HCT116 (cell line): ENCODE measurements at regions not wholly inside any gene's neighbourhood (a gene's known extent, or its start where the extent isn't known, plus 50 kb on each side); places are given as distances from the start of the nearest gene placed in this dataset.

Source experiments
- ATAC-seq: fragments of 200-7000 bp; cut with Tn5 transposase; 2 replicates; pipeline ENCODE4 v1.9.1; 2020; ENCODE audit warnings: mild to moderate bottlenecking, moderate library complexity
- BruUV-seq: library from RNA; stranded (reverse); fragments of 400-500 nt; replicated peaks from 2 replicates; lab custom pipeline; 2021; lab: Mats Ljungman, UMichigan
- CTCF ChIA-PET: fragments of 300-600 bp; sonication (Branson Sonifier 250); formaldehyde crosslinking; loops from one replicate; lab custom pipeline; 2021; ENCODE audit warnings: antibody characterized with exemption; lab: Charles Lee
- POLR2A ChIA-PET: fragments of 300-600, 350-600 bp; sonication (Branson Sonifier 250); formaldehyde crosslinking; loops from one replicate; lab custom pipeline; 2021; ENCODE audit warnings: antibody characterized with exemption; lab: Charles Lee
- RAD21 ChIA-PET, 2 experiments: fragments of 300-600 bp; sonication (Branson Sonifier 250); formaldehyde crosslinking; loops; one replicate each; lab custom pipeline; 2023; ENCODE audit warnings: low total read pairs in 2 of 2; ENCODE audit not compliant: uncharacterized antibody in 2 of 2, unreplicated experiment in 2 of 2, low non-redundant PET in 1 of 2; lab: Charles Lee
- DNase-seq: peaks from one replicate; pipeline ENCODE4 v3.0.0-alpha.2; 2010; ENCODE audit warnings: low read depth, low spot score
- H2AFZ ChIP-seq: fragments of 200-600 bp; shearing (Covaris generic), sonication (generic); 2 replicates; pipeline ENCODE4 v1.6.1; 2017; ENCODE audit warnings: low read depth, mixed run types, mixed read lengths, antibody characterized with exemption, low read length; ENCODE audit not compliant: poor library complexity, severe bottlenecking
- H3K27ac ChIP-seq: 2 replicates; pipeline ENCODE4 v1.5.1; 2012; ENCODE audit warnings: low read depth, low read length
- H3K27me3 ChIP-seq: fragments of 200-600 bp; sonication (generic); 2 replicates; pipeline ENCODE4 v1.6.1; 2016; ENCODE audit warnings: mixed run types, low read length, mixed read lengths; ENCODE audit not compliant: insufficient read depth
- H3K36me3 ChIP-seq, 2 experiments: fragments of 200-500 bp in 1 of 2; fragments of 200-600 bp in 1 of 2; sonication (Bioruptor generic) in 1 of 2; sonication (generic) in 1 of 2; 2 replicates each; pipeline versions ENCODE4 v1.5.1 to v1.6.1; 2014 to 2016; ENCODE audit warnings: low read length in 2 of 2, inconsistent platforms in 1 of 2, mixed read lengths in 1 of 2, mixed run types in 1 of 2; ENCODE audit not compliant: insufficient read depth in 2 of 2, control insufficient read depth in 1 of 2
- H3K4me1 ChIP-seq, 2 experiments: fragments of 200-600 bp in 1 of 2; sonication (generic) in 1 of 2; 2 replicates each; pipeline versions ENCODE4 v1.5.1 to v1.6.1; 2012 to 2017; ENCODE audit warnings: low read length in 2 of 2, inconsistent platforms in 1 of 2, mild to moderate bottlenecking in 1 of 2, mixed read lengths in 1 of 2, mixed run types in 1 of 2, moderate library complexity in 1 of 2; ENCODE audit not compliant: insufficient read depth in 2 of 2, control insufficient read depth in 1 of 2
- H3K4me2 ChIP-seq: fragments of 200-600 bp; sonication (generic); 2 replicates; pipeline ENCODE4 v1.6.1; 2017; ENCODE audit warnings: mixed run types, low read length, mixed read lengths
- H3K4me3 ChIP-seq, 2 experiments: fragments of 200-600 bp in 1 of 2; sonication (generic) in 1 of 2; replicated peaks in 1 of 2; 2 replicates each; pipeline ENCODE4 v1.5.1; 2011 to 2016; ENCODE audit warnings: low read length in 2 of 2, control low read depth in 1 of 2, low read depth in 1 of 2, mild to moderate bottlenecking in 1 of 2, mixed read lengths in 1 of 2, mixed run types in 1 of 2
- H3K79me2 ChIP-seq: fragments of 200-600 bp; sonication (generic); 2 replicates; pipeline ENCODE4 v1.6.1; 2017; ENCODE audit warnings: mild to moderate bottlenecking, mixed run types, low read length, moderate library complexity, mixed read lengths; ENCODE audit not compliant: insufficient read depth
- H3K9ac ChIP-seq: fragments of 200-600 bp; sonication (generic); 2 replicates; pipeline ENCODE4 v1.6.1; 2016; ENCODE audit warnings: low read length, mixed read lengths
- H3K9me2 ChIP-seq: fragments of 200-600 bp; sonication (generic), shearing (Covaris generic); 2 replicates; pipeline ENCODE4 v1.6.1; 2017; ENCODE audit warnings: mixed run types, mild to moderate bottlenecking, moderate library complexity; ENCODE audit not compliant: insufficient read depth
- H3K9me3 ChIP-seq, 2 experiments: fragments of 200-500 bp in 1 of 2; fragments of 200-600 bp in 1 of 2; sonication (Bioruptor generic) in 1 of 2; sonication (generic) in 1 of 2; 2 replicates each; pipeline ENCODE4 v1.6.1; 2014 to 2017; ENCODE audit warnings: low read length in 2 of 2, mixed read lengths in 2 of 2, inconsistent platforms in 1 of 2, low read depth in 1 of 2, mild to moderate bottlenecking in 1 of 2, mixed run types in 1 of 2, moderate library complexity in 1 of 2; ENCODE audit not compliant: control insufficient read depth in 1 of 2, insufficient read depth in 1 of 2
- H4K20me1 ChIP-seq: fragments of 200-600 bp; sonication (generic), shearing (Covaris generic); 2 replicates; pipeline ENCODE4 v1.6.1; 2017; ENCODE audit warnings: mixed run types, mild to moderate bottlenecking, moderate library complexity; ENCODE audit not compliant: insufficient read depth
- CEBPB ChIP-seq: IDR thresholded peaks from 2 replicates; pipeline ENCODE4 v1.6.1; 2012; ENCODE audit warnings: low read depth
- EGR1 ChIP-seq: IDR thresholded peaks from 2 replicates; pipeline ENCODE4 v1.6.1; 2012; ENCODE audit warnings: low read depth
- ELF1 ChIP-seq: IDR thresholded peaks from 2 replicates; pipeline ENCODE4 v1.6.1; 2012; ENCODE audit warnings: low read depth, borderline replicate concordance
- EZH2phosphoT487 ChIP-seq: fragments of 200-600 bp; IDR thresholded peaks from 2 replicates; pipeline ENCODE4 v1.6.1; 2018; ENCODE audit warnings: antibody characterized with exemption, borderline replicate concordance
- FOSL1 ChIP-seq: IDR thresholded peaks from 2 replicates; pipeline ENCODE4 v1.6.1; 2012; ENCODE audit warnings: low read depth
- JUND ChIP-seq: IDR thresholded peaks from 2 replicates; pipeline ENCODE4 v1.6.1; 2012
- POLR2A ChIP-seq: IDR thresholded peaks from 2 replicates; pipeline ENCODE4 v1.7.0; 2011; ENCODE audit warnings: borderline replicate concordance; ENCODE audit not compliant: insufficient read depth, insufficient read length; ENCODE audit errors: extremely low read depth
- POLR2AphosphoS5 ChIP-seq: IDR thresholded peaks from 2 replicates; pipeline ENCODE4 v1.6.1; 2011; ENCODE audit warnings: mild to moderate bottlenecking, low read depth, low read length, moderate library complexity
- RAD21 ChIP-seq: IDR thresholded peaks from 2 replicates; pipeline ENCODE4 v1.6.1; 2012; ENCODE audit warnings: low read depth, mild to moderate bottlenecking
- SIN3A ChIP-seq: IDR thresholded peaks from 2 replicates; pipeline ENCODE4 v1.6.1; 2012; ENCODE audit warnings: low read depth
- SP1 ChIP-seq: IDR thresholded peaks from 2 replicates; pipeline ENCODE4 v1.6.1; 2012; ENCODE audit warnings: low read depth
- SRF ChIP-seq: IDR thresholded peaks from 2 replicates; pipeline ENCODE4 v1.6.1; 2012; ENCODE audit warnings: low read depth
- TCF7L2 ChIP-seq: IDR thresholded peaks from 2 replicates; pipeline ENCODE4 v1.7.0; 2011; ENCODE audit warnings: borderline replicate concordance, inconsistent platforms; ENCODE audit not compliant: insufficient read depth, insufficient read length; ENCODE audit errors: extremely low read depth
- ZFX ChIP-seq: fragments of 450-650 bp; IDR thresholded peaks from 2 replicates; pipeline ENCODE4 v1.6.1; 2017
- ZNF274 ChIP-seq: fragments of 200-500 bp; sonication (Bioruptor generic); IDR thresholded peaks from 2 replicates; pipeline ENCODE4 v1.6.1; 2014; ENCODE audit warnings: mild to moderate bottlenecking, low read depth, low read length, inconsistent platforms
- intact Hi-C: fragments of 100-400 bp; cut with micrococcal nuclease; formaldehyde crosslinking; loops from 2 replicates; pipeline ENCODE4 v1.10.0; 2022
- TF ChIP-seq, protein P1 (sequence below): IDR thresholded peaks from 2 replicates; pipeline ENCODE4 v1.6.1; 2012
- TF ChIP-seq, protein P2 (sequence below), 3 experiments: fragments of 200-600 bp in 1 of 3; sonication (generic) in 1 of 3; IDR thresholded peaks in 2 of 3; conservative IDR thresholded peaks in 1 of 3; 2 replicates each; pipeline ENCODE4 v1.5.1; 2012 to 2017; ENCODE audit warnings: low read depth in 2 of 3, low read length in 2 of 3, antibody characterized with exemption in 1 of 3, borderline replicate concordance in 1 of 3, control low read depth in 1 of 3, mild to moderate bottlenecking in 1 of 3, mixed read lengths in 1 of 3, mixed run types in 1 of 3, moderate library complexity in 1 of 3; ENCODE audit not compliant: insufficient read depth in 1 of 3
- TF ChIP-seq, protein P3 (sequence below): IDR thresholded peaks from 2 replicates; pipeline ENCODE4 v1.6.1; 2012

DNA sequence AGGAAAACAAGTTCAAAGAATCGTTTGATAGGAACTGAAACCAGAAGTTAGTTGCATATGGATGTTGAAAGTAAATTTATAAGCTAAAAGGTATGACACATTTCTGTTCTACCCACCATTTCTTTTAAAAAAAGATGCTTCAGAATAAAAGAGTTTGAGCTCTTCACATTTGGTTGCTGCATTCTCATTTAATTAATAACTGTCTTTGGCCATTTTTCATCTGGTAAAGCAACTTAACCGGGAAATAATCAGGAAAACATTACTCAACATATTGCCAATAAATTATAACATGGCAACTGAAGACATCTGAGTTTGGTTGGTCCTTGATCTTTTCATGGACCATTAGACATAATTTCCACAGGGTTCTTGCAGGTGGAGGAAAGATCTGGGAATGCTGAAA lies 180.2 kb upstream of the TWIST2 start:
- no peaks in the 10 kb centered on the region for H3K36me3 ChIP-seq
- no peak overlapping the region for H3K4me2 ChIP-seq
- H3K79me2 ChIP-seq = no peaks in the 10 kb centered on the region
- RAD21 ChIA-PET = no interaction called here
- no peaks in the 10 kb centered on the region for H4K20me1 ChIP-seq
- no TSS peak for BruUV-seq
- POLR2A ChIA-PET = no interaction called here
- ATAC-seq (no peak), DNase-seq (no peak)
- no peak overlapping the region for H2AFZ ChIP-seq
- intact Hi-C loops = no loop called here
- TF ChIP-seq, protein P1, sequence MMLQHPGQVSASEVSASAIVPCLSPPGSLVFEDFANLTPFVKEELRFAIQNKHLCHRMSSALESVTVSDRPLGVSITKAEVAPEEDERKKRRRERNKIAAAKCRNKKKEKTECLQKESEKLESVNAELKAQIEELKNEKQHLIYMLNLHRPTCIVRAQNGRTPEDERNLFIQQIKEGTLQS = no peak
- TF ChIP-seq, protein P2, sequence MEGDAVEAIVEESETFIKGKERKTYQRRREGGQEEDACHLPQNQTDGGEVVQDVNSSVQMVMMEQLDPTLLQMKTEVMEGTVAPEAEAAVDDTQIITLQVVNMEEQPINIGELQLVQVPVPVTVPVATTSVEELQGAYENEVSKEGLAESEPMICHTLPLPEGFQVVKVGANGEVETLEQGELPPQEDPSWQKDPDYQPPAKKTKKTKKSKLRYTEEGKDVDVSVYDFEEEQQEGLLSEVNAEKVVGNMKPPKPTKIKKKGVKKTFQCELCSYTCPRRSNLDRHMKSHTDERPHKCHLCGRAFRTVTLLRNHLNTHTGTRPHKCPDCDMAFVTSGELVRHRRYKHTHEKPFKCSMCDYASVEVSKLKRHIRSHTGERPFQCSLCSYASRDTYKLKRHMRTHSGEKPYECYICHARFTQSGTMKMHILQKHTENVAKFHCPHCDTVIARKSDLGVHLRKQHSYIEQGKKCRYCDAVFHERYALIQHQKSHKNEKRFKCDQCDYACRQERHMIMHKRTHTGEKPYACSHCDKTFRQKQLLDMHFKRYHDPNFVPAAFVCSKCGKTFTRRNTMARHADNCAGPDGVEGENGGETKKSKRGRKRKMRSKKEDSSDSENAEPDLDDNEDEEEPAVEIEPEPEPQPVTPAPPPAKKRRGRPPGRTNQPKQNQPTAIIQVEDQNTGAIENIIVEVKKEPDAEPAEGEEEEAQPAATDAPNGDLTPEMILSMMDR (IDR thresholded peaks at IDR 0.05 in 2 of 3, conservative IDR thresholded peaks at IDR 0.05 in 1 of 3; ENCODE audit: borderline replicate concordance in 1 of 3, insufficient read depth in 1 of 3, low read depth in 2 of 3, low read length in 2 of 3) = no peak
- TF ChIP-seq RAD21 (no peak), ZFX (no peak), TCF7L2 (no peak), POLR2A (no peak), CEBPB (no peak), POLR2AphosphoS5 (no peak), EGR1 (no peak), SRF (no peak), EZH2phosphoT487 (no peak), ZNF274 (no peak), SP1 (no peak), FOSL1 (no peak), SIN3A (no peak), ELF1 (no peak), JUND (no peak)
- TF ChIP-seq, protein P3, sequence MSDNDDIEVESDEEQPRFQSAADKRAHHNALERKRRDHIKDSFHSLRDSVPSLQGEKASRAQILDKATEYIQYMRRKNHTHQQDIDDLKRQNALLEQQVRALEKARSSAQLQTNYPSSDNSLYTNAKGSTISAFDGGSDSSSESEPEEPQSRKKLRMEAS = no peak
- H3K27ac ChIP-seq = no peak overlapping the region
- H3K4me3 ChIP-seq = no peak overlapping the region
- CTCF ChIA-PET = no interaction called here
- no peaks in the 10 kb centered on the region for H3K9me3 ChIP-seq
- H3K27me3 ChIP-seq = no peaks in the 10 kb centered on the region
- no peaks in the 10 kb centered on the region for H3K4me1 ChIP-seq
- H3K9me2 ChIP-seq = no peaks in the 10 kb centered on the region
- no peak overlapping the region for H3K9ac ChIP-seq
